DMS 273 (cell line): ENCODE measurements at regions not wholly inside any gene's neighbourhood (a gene's known extent, or its start where the extent isn't known, plus 50 kb on each side); places are given as distances from the start of the nearest gene placed in this dataset.

Experiments used
- DNase-seq: peaks from one replicate; lab custom pipeline; 2025; ENCODE audit not compliant: unreplicated experiment; lab: John Stamatoyannopoulos, UW

DNA sequence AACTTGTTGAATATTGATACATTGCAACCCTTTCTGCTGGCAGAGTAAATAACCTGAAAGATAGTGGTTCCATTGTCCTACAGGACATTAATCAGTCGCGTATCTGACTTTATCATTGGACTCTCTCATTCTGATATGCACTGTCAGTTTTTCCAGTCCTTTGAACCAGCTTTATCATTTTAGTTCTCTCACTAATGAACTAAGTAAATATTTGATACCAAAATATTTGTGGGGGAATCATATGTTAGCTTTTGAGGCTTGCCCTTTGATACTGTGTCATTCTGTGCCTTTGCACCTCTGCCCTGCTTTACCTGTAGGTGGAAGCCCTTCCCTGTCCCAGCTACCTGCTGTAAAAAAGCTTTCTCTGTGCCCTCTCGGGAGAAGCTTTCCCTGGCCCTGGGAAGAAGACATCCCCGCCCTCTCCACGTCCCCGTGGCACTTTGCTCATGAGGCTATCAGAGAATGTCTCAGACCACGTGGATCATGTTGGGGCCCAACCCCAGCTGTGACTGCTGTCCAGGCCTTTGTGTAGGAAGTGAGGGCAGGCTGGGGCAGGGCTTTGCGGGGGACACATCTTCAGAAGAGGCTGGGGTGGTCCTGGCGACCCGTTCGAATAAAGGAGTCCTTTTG, 117.8 kb upstream of the NXT1 start:
- DNase-seq, result no peak

DNA sequence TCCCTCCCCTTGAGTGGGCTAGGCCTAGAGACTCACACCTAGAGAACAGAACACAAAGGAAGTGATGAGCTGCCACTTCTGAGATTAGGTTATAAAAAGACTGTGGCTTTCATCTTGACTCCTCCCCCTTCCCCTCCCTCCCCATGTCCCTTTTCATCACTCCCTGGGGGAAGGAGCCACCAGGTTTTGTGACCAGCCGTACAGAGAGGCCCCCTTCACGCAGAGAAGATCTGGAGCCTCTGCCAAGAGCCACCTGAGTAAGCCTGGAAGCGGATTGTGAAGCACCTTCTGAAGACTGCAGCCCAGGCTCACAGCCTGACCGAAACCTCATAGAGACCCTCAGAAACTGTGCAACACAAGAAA, 118.4 kb upstream of the NXT1 start:
- no peak for DNase-seq

DNA sequence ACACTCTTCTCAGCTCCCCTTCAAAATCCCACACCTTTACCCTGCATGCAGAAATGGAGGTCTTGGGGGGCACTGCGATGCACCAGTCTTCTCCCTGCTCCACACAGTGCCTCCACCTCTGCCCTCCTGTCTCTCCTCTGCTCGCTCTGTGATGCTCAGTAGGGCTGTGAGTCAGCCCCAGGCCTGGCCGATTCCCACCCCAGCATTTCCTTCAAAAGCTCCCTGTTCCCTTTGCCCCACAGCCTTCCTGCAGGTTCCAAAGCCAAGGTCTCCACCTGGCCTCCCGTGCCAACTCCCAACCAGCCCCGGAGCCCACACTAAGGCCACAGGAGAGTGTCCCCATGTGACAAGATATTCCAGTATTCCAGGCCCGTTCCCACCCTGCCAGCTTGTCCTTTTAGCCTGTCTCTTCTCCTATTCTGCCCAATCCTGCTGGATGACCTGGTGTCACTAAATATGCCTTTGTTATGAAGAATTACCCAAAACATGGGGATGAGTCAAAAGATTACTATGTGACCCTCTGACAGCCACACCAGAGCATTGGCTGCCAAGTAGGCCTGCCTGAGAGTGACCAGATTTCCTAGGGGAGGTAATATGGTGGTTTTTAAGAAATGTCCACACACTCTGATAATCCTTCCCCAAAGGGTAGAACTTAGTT, 118.9 kb upstream of the NXT1 start:
- no peak for DNase-seq

GRCh38 chr20:23230766-23231385, 119.7 kb upstream of the NXT1 start:
- no peak for DNase-seq

- no peak for DNase-seq
Measured at GRCh38 chr20:23229989-23230388, 120.6 kb upstream of the NXT1 start.

DNA sequence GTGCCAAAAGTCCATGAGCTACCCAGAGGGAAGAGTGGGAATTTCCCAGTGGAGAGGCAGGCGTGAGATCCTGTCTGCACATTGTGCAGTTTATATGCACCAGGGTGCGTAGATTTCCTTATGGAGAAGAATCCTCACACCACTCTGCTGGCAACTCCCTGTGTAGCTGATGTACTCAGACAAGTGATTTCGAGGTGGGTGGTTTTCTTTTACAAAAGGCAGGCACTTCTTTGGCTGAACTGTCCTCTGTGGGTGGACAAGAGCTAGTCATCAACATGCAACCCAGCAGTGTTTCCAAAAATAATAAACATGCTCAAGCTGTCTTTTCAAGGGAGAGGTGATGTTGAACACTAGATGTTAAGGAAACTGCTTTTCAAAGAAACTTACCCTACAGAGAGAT, 121.7 kb upstream of the NXT1 start:
- no peak for DNase-seq

DNA sequence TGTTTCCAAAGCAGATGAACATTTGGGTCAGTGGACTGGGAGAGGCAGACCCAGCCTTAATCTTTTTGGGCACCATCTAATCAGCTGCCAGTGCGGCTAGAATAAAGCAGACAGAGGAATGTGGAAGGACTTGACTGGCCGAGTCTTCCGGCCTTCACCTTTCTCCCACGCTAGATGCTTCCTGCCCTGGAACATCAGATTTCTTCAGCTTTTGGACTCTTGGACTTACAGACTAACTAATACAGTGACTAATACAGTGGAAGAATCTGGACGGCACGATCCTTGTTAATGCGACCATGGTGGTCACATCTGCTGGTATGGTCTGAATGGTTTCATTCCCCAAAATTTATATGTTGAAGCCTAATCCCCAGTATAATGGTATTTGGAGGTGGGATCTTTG, 122.6 kb upstream of the NXT1 start:
- DNase-seq, result no peak

DNA sequence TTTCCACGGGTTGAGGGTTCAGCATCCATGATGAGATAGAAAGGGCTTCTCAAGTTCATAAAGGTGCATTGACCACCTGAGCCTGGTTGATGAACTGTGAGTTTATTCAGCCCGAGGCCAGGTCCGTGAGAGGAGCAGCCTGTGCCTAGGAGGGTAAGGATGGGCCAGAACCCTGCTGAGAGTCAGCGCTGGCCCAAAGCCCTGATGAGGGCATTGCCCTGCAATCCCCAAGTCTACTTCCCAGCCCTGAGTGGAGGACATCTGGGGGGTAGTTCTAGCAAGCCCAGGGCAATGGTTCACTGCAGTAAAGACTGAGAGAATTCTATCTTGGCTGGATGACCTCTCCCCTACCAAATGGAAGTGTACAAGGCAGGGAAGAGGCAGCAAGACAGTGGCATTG, 123.3 kb upstream of the NXT1 start:
- DNase-seq, result no peak

DNA sequence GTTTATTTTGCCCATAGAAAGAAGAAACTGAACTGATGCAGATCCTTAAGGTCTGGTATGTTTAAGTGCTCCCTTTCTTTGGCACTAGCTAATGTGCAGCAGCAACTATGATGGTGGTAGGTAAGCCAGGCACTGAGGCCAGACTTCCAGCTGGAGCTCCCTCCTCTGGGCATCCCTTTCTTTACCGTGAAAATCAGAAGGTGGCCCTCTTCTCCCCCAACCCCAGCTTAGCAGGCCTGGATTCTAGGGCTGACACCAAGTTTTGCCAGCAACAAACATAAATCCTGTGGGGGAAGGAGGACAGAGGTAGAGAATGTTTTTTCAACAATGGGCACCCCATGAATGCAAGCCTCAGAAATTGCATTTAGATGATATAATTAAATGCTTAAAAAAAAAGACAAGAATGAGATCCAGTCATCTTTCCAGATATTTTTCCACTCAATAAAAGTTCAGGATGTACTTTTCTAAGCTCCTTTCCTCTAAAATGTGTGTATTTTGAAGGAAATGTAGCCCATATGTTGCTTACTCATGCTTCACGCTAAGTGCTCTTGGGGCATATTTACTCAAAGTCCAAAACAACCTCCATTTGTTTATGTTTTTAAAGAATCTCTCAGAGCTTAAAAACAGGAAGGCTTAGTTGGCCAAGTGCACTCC, 123.9 kb upstream of the NXT1 start:
- DNase-seq, result no peak

- no peak for DNase-seq
Measured at GRCh38 chr20:23225407-23226060, 125.1 kb upstream of the NXT1 start.

DNA sequence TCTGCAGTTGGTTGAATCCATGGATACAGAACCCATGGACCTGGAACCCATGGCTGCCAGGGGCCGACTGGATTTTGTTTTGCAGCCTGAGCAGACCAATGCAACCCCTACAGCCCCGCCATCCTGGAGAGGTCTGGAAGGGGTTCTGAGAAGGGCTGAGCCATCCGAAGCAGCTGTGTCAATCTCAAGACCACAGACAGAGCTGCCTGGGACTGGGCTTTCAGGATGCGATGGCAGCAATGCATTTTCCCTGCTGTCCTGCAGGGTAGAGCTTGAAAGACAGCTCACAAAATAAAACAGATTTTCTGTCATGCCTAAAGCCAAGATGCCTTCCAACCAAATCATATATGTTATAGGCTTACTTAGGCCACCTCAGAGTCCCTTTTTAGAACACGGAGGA, 125.8 kb upstream of the NXT1 start:
- DNase-seq, result no peak

DNA sequence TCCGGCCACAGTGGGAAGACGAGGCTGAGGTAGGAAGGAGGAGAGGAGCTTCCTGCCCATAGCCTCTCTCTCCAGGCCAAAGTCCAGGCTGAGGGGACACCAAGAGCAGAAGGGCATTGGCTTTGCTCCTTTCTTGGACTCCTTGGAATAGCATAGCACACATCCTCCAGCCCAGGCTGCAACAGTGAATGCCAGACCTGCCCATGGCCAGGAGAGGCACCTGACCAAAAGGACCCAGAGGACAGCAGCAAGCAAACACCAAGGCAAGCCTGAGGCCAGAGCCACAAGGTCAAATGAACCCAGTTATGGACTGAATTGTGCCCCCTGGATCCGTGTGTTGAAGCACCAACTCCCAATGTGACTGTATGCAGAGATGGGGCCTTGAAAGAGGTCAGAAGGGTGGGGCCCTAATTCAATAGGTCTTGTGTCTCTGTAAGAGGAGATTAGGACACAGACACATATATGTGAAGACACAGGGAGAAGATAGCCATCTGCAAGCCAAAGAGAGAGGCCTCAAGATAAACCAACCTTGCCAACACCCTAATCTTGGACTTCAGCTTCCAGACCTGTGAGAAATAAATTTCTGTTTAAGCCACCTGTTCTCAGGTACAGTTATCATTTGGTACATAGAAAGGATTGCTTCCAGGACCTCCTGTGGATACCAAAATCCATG, 126.5 kb upstream of the NXT1 start:
- no peak for DNase-seq

- no peak for DNase-seq
Measured at GRCh38 chr20:23222531-23223200, 127.9 kb upstream of the NXT1 start.

GRCh38 chr20:23217023-23217422, 130.9 kb upstream of the CD93 start:
- no peak for DNase-seq

DNA sequence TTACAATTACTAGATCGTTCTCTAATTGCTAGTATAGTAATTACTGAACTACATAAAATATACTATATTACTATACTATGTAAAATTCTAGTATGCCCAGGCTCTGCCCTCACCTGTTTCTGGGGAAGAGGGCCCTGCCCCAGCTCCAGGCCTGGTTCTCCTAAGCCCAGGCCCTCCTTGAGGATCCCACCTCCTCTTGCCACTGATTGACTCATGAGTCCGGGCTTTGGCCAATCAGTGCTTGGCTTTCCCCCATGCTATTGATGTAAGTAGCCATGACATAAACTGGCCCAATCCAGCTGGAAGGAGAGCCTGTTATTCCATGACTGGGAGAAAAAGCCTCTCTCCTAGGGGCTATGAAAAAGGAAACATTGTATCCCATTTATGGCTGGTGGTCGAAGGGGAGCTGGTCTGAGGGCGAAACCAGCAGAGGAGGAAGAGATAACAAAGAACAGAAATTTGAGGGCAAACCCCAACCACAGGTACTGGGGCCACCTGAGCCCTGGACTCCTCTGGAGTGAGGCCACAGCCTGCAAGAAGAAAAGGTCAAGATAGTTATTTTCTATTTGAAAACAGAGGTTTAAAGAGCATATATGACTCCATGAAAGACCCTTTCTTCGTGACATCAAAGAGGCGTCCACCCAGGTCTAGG, 129.3 kb upstream of the CD93 start:
- DNase-seq, result no peak

DNA sequence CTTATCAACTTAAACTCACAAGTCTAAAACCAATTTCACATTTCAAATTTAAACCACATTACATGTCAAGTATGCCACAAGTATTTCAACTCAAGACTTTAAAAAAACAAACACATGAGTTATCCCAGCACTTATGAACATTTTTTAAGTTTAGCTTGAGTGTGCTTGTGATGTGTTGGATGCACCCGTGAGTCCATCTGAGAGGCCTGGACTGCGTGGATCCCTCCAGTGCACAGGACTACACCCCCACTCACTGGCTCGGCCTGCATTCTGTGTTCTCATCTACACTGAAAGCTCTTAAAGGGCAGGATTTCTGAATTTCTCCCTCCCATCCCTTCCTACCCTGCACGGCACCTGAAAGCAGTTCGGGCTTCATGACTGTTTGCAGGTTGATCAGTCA, 128.8 kb upstream of the CD93 start:
- no peak for DNase-seq

DNA sequence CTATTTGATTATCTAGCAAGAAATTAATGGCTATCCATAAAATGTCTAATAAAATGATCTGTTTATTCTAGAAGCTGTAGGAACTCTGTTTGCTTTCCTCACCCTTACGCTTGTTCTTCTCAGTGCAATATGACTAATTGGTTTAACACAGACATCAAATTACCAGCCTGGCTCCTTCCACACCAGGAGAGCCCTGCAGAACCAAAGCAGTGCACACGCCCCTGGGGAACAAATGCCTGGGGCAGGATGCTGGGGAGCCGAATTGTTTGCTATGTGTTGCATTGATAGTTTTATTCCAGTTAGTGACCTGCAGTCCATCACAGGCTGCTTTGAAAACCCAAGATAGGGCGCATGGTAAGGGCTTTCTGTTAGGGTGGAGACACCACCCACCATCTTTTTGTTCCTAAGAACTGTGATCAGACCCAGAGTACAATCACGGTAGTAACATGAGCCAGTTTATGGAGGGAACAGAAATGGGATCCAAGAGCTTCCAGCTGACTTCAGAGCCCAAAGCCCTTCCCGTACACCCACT, 126.4 kb upstream of the CD93 start:
- no peak for DNase-seq

DNA sequence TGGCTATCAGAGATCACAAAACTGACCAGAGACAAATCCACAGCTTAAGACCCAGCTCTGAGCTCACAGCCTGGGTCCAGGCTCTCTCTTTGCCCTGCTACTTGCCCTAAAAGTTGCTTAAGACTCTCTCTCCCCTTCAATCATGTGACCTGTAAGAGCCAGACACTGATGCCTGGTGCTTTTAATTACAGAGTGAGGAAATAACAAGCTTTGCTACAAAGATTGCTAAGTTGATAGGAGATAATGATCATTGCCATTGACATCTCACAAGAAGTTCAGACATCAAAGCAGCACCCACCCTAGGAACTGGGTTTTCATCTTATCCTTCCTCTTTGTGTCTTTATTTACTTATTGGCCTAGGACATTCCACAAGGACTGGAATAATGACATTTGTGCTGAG, 125.9 kb upstream of the CD93 start:
- no peak for DNase-seq

DNA sequence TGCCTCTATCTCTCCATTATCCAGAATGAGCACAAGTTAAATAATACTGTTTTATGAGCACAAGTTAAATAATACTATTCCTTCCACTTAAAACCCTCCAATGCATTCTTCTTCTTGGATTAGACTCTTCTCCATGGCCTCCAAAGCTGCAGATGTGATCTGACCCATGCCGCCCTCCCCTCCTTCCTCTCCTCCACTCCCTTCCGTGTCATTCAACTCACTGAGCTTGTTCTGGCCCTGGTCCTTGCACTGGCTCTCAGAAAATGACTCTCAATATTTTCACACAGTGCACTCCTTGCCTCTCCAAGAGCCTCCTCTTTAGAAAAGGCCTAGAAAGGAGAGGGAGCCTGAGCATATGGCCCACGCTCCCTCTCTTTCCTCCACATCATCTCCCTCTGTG, 125.0 kb upstream of the CD93 start:
- DNase-seq, result no peak
